K562 (cell line): ENCODE measurements at regions not wholly inside any gene's neighbourhood (a gene's known extent, or its start where the extent isn't known, plus 50 kb on each side); places are given as distances from the start of the nearest gene placed in this dataset.

Source experiments
- ATAC-seq: fragments of 200-7000 bp; cut with Tn5 transposase; 3 replicates; pipeline ENCODE4 v1.9.1; 2020; ENCODE audit warnings: moderate library complexity
- BruUV-seq: library from RNA; stranded (reverse); fragments of 400-500 nt; replicated peaks from 2 replicates; lab custom pipeline; 2021; lab: Mats Ljungman, UMichigan
- CTCF ChIA-PET: fragments of 300-600 bp; formaldehyde crosslinking; extraction: SDS; loops from one replicate; lab custom pipeline; 2021; ENCODE audit warnings: low intra/inter-chr PET ratio; lab: Yijun Ruan, JAX
- POLR2A ChIA-PET: fragments of 300-600, 350-650 bp; sonication (Branson Sonifier 250); formaldehyde crosslinking; extraction: SDS; loops from one replicate; lab custom pipeline; 2021; ENCODE audit warnings: antibody characterized with exemption, inconsistent platforms; lab: Yijun Ruan, JAX
- DNase-seq, 4 experiments: peaks; one replicate each; pipeline versions ENCODE4 v3.0.0 to v3.0.0-alpha.2; 2011 to 2018; ENCODE audit warnings: low spot score in 3 of 4, mixed read lengths in 3 of 4; ENCODE audit errors: extremely low read depth in 1 of 4
- FAIRE-seq: peaks from 2 replicates; lab custom pipeline; 2011; peaks lifted over from hg19 to GRCh38; lab: Jason Lieb, UNC
- H2AFZ ChIP-seq: 2 replicates; pipeline ENCODE4 v1.6.0; 2011; ENCODE audit warnings: low read depth, low read length, control low read depth, inconsistent platforms
- H3K27ac ChIP-seq: fragments of 200-600 bp; 3 replicates; pipeline ENCODE4 v1.8.0; 2011; ENCODE audit warnings: low read depth, mild to moderate bottlenecking, control low read depth, inconsistent platforms, low read length, moderate library complexity, mixed read lengths; ENCODE audit errors: extremely low read depth
- H3K27me3 ChIP-seq, 2 experiments: fragments of 300-600 bp in 1 of 2; 2 replicates in 1 of 2; 3 replicates in 1 of 2; pipeline versions ENCODE4 v1.6.0 to v1.8.0; 2011; ENCODE audit warnings: inconsistent platforms in 2 of 2, low read length in 2 of 2, mild to moderate bottlenecking in 1 of 2, mixed read lengths in 1 of 2, moderate library complexity in 1 of 2; ENCODE audit not compliant: control insufficient read depth in 2 of 2, insufficient read depth in 2 of 2
- H3K36me3 ChIP-seq: fragments of 300-600 bp; 3 replicates; pipeline ENCODE4 v1.8.0; 2011; ENCODE audit warnings: mild to moderate bottlenecking, low read length, inconsistent platforms; ENCODE audit not compliant: control insufficient read depth, insufficient read depth
- H3K4me1 ChIP-seq, 2 experiments: fragments of 200-600 bp in 1 of 2; replicated peaks in 1 of 2; 2 replicates in 1 of 2; 3 replicates in 1 of 2; pipeline versions ENCODE4 v1.5.1 to v1.8.0; 2011; ENCODE audit warnings: inconsistent platforms in 2 of 2, low read length in 2 of 2, mild to moderate bottlenecking in 1 of 2, mixed read lengths in 1 of 2, moderate library complexity in 1 of 2; ENCODE audit not compliant: control insufficient read depth in 2 of 2, insufficient read depth in 2 of 2
- H3K4me2 ChIP-seq: 2 replicates; pipeline ENCODE4 v1.6.1; 2011; ENCODE audit warnings: low read length, control low read depth, inconsistent platforms, mixed read lengths; ENCODE audit not compliant: insufficient read depth
- H3K4me3 ChIP-seq: fragments of 200-600 bp; sonication (generic), shearing (Covaris generic); 2 replicates; pipeline ENCODE4 v1.5.1; 2016; ENCODE audit warnings: control low read depth, inconsistent platforms
- H3K79me2 ChIP-seq: fragments of 200-600 bp; 3 replicates; pipeline ENCODE4 v1.8.0; 2011; ENCODE audit warnings: low read length, inconsistent platforms; ENCODE audit not compliant: control insufficient read depth, insufficient read depth
- H3K9ac ChIP-seq, 2 experiments: 2 replicates each; pipeline versions ENCODE4 v1.6.0 to v1.6.1; 2011; ENCODE audit warnings: low read depth in 2 of 2, low read length in 2 of 2, control low read depth in 1 of 2, inconsistent platforms in 1 of 2, mild to moderate bottlenecking in 1 of 2, mixed read lengths in 1 of 2; ENCODE audit not compliant: insufficient read depth in 1 of 2
- H3K9me1 ChIP-seq: one replicate; pipeline ENCODE4 v1.6.0; 2011; ENCODE audit warnings: inconsistent platforms, mild to moderate bottlenecking, low read length, moderate library complexity; ENCODE audit not compliant: control insufficient read depth, insufficient read depth
- H3K9me3 ChIP-seq: replicated peaks from 2 replicates; pipeline ENCODE4 v1.5.1; 2011; ENCODE audit warnings: low read depth, low read length, inconsistent platforms; ENCODE audit not compliant: control insufficient read depth, insufficient read depth
- H4K20me1 ChIP-seq: replicated peaks from 2 replicates; pipeline ENCODE4 v1.6.1; 2011; ENCODE audit warnings: low read length, inconsistent platforms, mixed read lengths; ENCODE audit not compliant: control insufficient read depth, insufficient read depth
- CBFA2T3 ChIP-seq: fragments of 450-650 bp; IDR thresholded peaks from 2 replicates; pipeline ENCODE4 v1.6.1; 2017
- FOXJ3 ChIP-seq: sonication (generic); formaldehyde crosslinking; IDR thresholded peaks from 2 replicates; pipeline ENCODE4 v1.4.0; 2020; ENCODE audit warnings: mild to moderate bottlenecking, missing genetic modification reagents
- IRF2 ChIP-seq: sonication (generic); formaldehyde crosslinking; IDR thresholded peaks from 2 replicates; pipeline ENCODE4 v1.8.1; 2022; ENCODE audit warnings: mild to moderate bottlenecking, missing genetic modification reagents
- MLLT1 ChIP-seq, 2 experiments: fragments of 450-650 bp; IDR thresholded peaks; 2 replicates each; pipeline ENCODE4 v1.6.1; 2016
- POLR2AphosphoS2 ChIP-seq: IDR thresholded peaks from 2 replicates; pipeline ENCODE4 v1.6.1; 2012; ENCODE audit warnings: low read length, improper control_type of control experiment
- SMC3 ChIP-seq: conservative IDR thresholded peaks from 2 replicates; pipeline ENCODE4 v1.6.1; 2011; ENCODE audit warnings: low read depth, low read length, improper control_type of control experiment; ENCODE audit not compliant: insufficient read depth
- ZNF347 ChIP-seq: fragments of 450-650 bp; formaldehyde crosslinking; IDR thresholded peaks from 2 replicates; pipeline ENCODE4 v1.4.0; 2020; ENCODE audit warnings: low read depth, mild to moderate bottlenecking, moderate library complexity
- WGBS: fragments of 100-300 bp; shearing (Covaris generic); methylation state at CpG from one replicate; pipeline ENCODE4 v1.1.6; 2016; ENCODE audit warnings: low coverage, mixed read lengths; ENCODE audit not compliant: insufficient coverage; ENCODE audit errors: missing lambda C conversion rate; 5-methylcytosine and 5-hydroxymethylcytosine counted together
- in situ Hi-C: fragments of 300-500 bp; cut with MboI; formaldehyde crosslinking; loops from 4 replicates; pipeline ENCODE4 v1.15.0; 2018; ENCODE audit warnings: inconsistent platforms, mixed read lengths
- intact Hi-C: fragments of 100-400 bp; cut with micrococcal nuclease; formaldehyde crosslinking; loops from 2 replicates; pipeline ENCODE4 v1.14.2; 2022

DNA sequence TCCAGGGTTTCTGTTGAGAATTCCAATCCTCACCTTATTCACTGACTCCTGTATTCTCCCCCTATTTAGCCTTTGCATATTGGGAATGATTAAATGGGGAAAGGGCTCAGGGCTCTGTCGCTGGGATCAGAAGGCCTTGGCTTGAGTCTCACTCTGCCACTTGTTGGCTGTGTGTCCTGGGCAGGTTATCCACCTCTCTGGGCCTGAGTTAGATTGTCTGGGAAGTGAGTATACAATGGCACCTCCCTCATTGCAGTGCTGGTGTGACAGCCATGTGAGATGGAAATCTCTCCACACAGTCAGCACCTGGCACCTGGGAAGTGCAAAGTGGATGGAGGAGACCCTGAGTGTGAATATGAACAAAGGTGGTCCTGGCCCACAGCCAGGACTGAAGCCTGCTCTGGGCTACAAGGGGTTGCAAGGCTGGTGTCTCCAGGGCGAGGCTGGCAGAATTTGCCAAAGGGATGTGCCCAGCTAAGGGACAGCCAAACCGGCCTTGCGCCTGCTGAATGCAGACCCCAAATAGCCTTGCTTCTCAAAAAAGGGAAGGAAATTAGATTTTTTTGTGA, 200.0 kb upstream of the PMEPA1 start:
- intact Hi-C loops = no loop called here
- H2AFZ ChIP-seq = no peak overlapping the region
- in situ Hi-C loops = no loop called here
- H4K20me1 ChIP-seq = 0 out of 2 replicates have a peak, but pooled peaks cover 8% of the 10 kb centered on the region
- H3K27ac ChIP-seq = no peak overlapping the region
- TF ChIP-seq ZNF347 (CRISPR knock-in tag) (no peak), CBFA2T3 (no peak), IRF2 (CRISPR knock-in tag) (no peak), FOXJ3 (no peak), POLR2AphosphoS2 (no peak), MLLT1 (IDR thresholded peaks at IDR 0.05) (no peak), SMC3 (no peak)
- POLR2A ChIA-PET = no interaction called here
- H3K4me3 ChIP-seq = no peak overlapping the region
- no peaks in the 10 kb centered on the region for H3K36me3 ChIP-seq
- DNase-seq (no peak), ATAC-seq (no peak), FAIRE-seq (no peak)
- no peaks in the 10 kb centered on the region for H3K9me3 ChIP-seq
- H3K9ac ChIP-seq = no peak overlapping the region
- H3K9me1 ChIP-seq = no peaks in the 10 kb centered on the region
- WGBS = 6% methylated on average over 4 of the region's 4 CpGs
- H3K4me1 ChIP-seq = no peaks in the 10 kb centered on the region
- no TSS peak for BruUV-seq
- H3K4me2 ChIP-seq = no peak overlapping the region
- peaks cover 0 to 5% of the 10 kb centered on the region in 2 experiments; a peak in 1 of 5 replicates for H3K27me3 ChIP-seq
- CTCF ChIA-PET = no interaction called here
- H3K79me2 ChIP-seq = no peaks in the 10 kb centered on the region
